Neuronal stem cell (in vitro differentiated cells): ENCODE measurements at regions not wholly inside any gene's neighbourhood (a gene's known extent, or its start where the extent isn't known, plus 50 kb on each side); places are given as distances from the start of the nearest gene placed in this dataset.

Experiments used
- DNase-seq: peaks from one replicate; pipeline ENCODE4 v3.0.0-alpha.2; 2013; ENCODE audit warnings: low spot score
- H2AFZ ChIP-seq: one replicate; pipeline ENCODE4 v1.6.1; 2013; ENCODE audit warnings: mild to moderate bottlenecking, low read length, inconsistent platforms
- H2AK5ac ChIP-seq: 2 replicates; pipeline ENCODE4 v1.6.1; 2013; ENCODE audit warnings: low read depth, mild to moderate bottlenecking, inconsistent platforms, low read length, moderate library complexity, mixed read lengths
- H2BK120ac ChIP-seq: 2 replicates; pipeline ENCODE4 v1.6.1; 2013; ENCODE audit warnings: low read depth, mild to moderate bottlenecking, inconsistent platforms, low read length, moderate library complexity, mixed read lengths
- H2BK12ac ChIP-seq: one replicate; pipeline ENCODE4 v1.6.1; 2013; ENCODE audit warnings: low read length, inconsistent platforms
- H2BK15ac ChIP-seq: 2 replicates; pipeline ENCODE4 v1.6.1; 2013; ENCODE audit warnings: mild to moderate bottlenecking, low read length, inconsistent platforms, mixed read lengths
- H2BK5ac ChIP-seq: one replicate; pipeline ENCODE4 v1.6.1; 2013; ENCODE audit warnings: inconsistent platforms, mild to moderate bottlenecking, low read length, moderate library complexity
- H3K14ac ChIP-seq: one replicate; pipeline ENCODE4 v1.6.1; 2013; ENCODE audit warnings: low read length, inconsistent platforms
- H3K18ac ChIP-seq: 2 replicates; pipeline ENCODE4 v1.6.1; 2013; ENCODE audit warnings: low read length, inconsistent platforms
- H3K23ac ChIP-seq: 2 replicates; pipeline ENCODE4 v1.6.1; 2013; ENCODE audit warnings: low read depth, mild to moderate bottlenecking, mixed read lengths, low read length, inconsistent platforms; ENCODE audit not compliant: poor library complexity
- H3K27ac ChIP-seq: replicated peaks from 3 replicates; pipeline ENCODE4 v1.5.1; 2013; ENCODE audit warnings: low read length, inconsistent platforms
- H3K27me3 ChIP-seq, 3 experiments: 2 replicates each; pipeline ENCODE4 v1.6.1; 2013; ENCODE audit warnings: low read length in 3 of 3, mild to moderate bottlenecking in 2 of 3, inconsistent platforms in 1 of 3, low read depth in 1 of 3, mixed read lengths in 1 of 3, moderate library complexity in 1 of 3; ENCODE audit not compliant: control insufficient read depth in 3 of 3, insufficient read depth in 3 of 3
- H3K36me3 ChIP-seq, 2 donors: replicated peaks in 1 of 2; 2 replicates each; pipeline ENCODE4 v1.6.1; 2013; ENCODE audit warnings: low read length in 2 of 2; ENCODE audit not compliant: control insufficient read depth in 2 of 2, insufficient read depth in 2 of 2
- H3K4ac ChIP-seq: 2 replicates; pipeline ENCODE4 v1.6.1; 2013; ENCODE audit warnings: inconsistent platforms, mild to moderate bottlenecking, low read length, moderate library complexity
- H3K4me1 ChIP-seq, 2 donors: 1 replicate in 1 of 2; 2 replicates in 1 of 2; pipeline ENCODE4 v1.6.1; 2013; ENCODE audit warnings: low read length in 2 of 2, low read depth in 1 of 2; ENCODE audit not compliant: control insufficient read depth in 2 of 2, insufficient read depth in 1 of 2
- H3K4me2 ChIP-seq: one replicate; pipeline ENCODE4 v1.6.1; 2013; ENCODE audit warnings: mild to moderate bottlenecking, low read length, inconsistent platforms; ENCODE audit not compliant: insufficient read depth, poor library complexity, severe bottlenecking
- H3K4me3 ChIP-seq, 2 donors: 2 replicates each; pipeline ENCODE4 v1.5.1; 2013; ENCODE audit warnings: low read length in 2 of 2, mild to moderate bottlenecking in 2 of 2, inconsistent platforms in 1 of 2, moderate library complexity in 1 of 2
- H3K79me1 ChIP-seq: one replicate; pipeline ENCODE4 v1.6.1; 2013; ENCODE audit warnings: low read depth, mild to moderate bottlenecking, inconsistent platforms, low read length, moderate library complexity
- H3K9ac ChIP-seq: one replicate; pipeline ENCODE4 v1.6.1; 2013; ENCODE audit warnings: mild to moderate bottlenecking, low read depth, low read length, inconsistent platforms; ENCODE audit not compliant: poor library complexity
- H3K9me3 ChIP-seq, 2 donors: replicated peaks in 1 of 2; 2 replicates each; pipeline versions ENCODE3 to v1.6.1; 2013; ENCODE audit warnings: low read length in 2 of 2, mild to moderate bottlenecking in 2 of 2, inconsistent platforms in 1 of 2, low read depth in 1 of 2, mixed read lengths in 1 of 2, moderate library complexity in 1 of 2; ENCODE audit not compliant: control insufficient read depth in 2 of 2, insufficient read depth in 1 of 2
- H4K8ac ChIP-seq: one replicate; pipeline ENCODE4 v1.6.1; 2013; ENCODE audit warnings: low read depth, mild to moderate bottlenecking, inconsistent platforms, low read length, moderate library complexity
- H4K91ac ChIP-seq: one replicate; pipeline ENCODE4 v1.6.1; 2013; ENCODE audit warnings: low read length, low read depth, mild to moderate bottlenecking, inconsistent platforms; ENCODE audit not compliant: poor library complexity
- WGBS, 2 donors: extraction: QIAGEN DNeasy Blood & Tissue Kit; methylation state at CpG; one replicate each; pipeline ENCODE4 v1.1.7; 2013; ENCODE audit warnings: missing lambda C conversion rate in 2 of 2, mixed read lengths in 1 of 2; ENCODE audit not compliant: insufficient read length in 2 of 2, insufficient replicate concordance in 1 of 2; ENCODE audit errors: extremely low coverage in 2 of 2; 5-methylcytosine and 5-hydroxymethylcytosine counted together

GRCh38 chr15:57824186-57824585 lies 117.7 kb downstream of the POLR2M start:
- Histone ChIP-seq H3K4me3 (no peak overlapping the region), H3K4me1 (no peaks in the 10 kb centered on the region), H2BK12ac (no peak overlapping the region), H3K4ac (no peak overlapping the region), H2AK5ac (no peak overlapping the region), H3K79me1 (no peaks in the 10 kb centered on the region), H3K23ac (no peak overlapping the region), H4K8ac (no peak overlapping the region), H3K9ac (no peak overlapping the region), H2AFZ (no peak overlapping the region), H3K4me2 (no peak overlapping the region), H2BK5ac (no peak overlapping the region), H3K36me3 (no peaks in the 10 kb centered on the region), H3K18ac (no peak overlapping the region), H3K27ac (no peak overlapping the region), H2BK120ac (no peak overlapping the region), H2BK15ac (no peak overlapping the region), H4K91ac (no peak overlapping the region), H3K14ac (no peak overlapping the region), H3K27me3 (peaks cover 0 to 3% (median 0%) of the 10 kb centered on the region in 3 experiments), H3K9me3 (no peaks in the 10 kb centered on the region)
- no peak for DNase-seq
- no CpG with 5 or more reads among the region's 3 CpGs for WGBS, 2 donors

- H2BK5ac ChIP-seq = no peak overlapping the region
- H3K9ac ChIP-seq = no peak overlapping the region
- H4K91ac ChIP-seq = no peak overlapping the region
- no peak for DNase-seq
- H4K8ac ChIP-seq = no peak overlapping the region
- H3K4ac ChIP-seq = no peak overlapping the region
- no peaks in the 10 kb centered on the region for H3K4me1 ChIP-seq
- no peaks in the 10 kb centered on the region for H3K9me3 ChIP-seq
- no peak overlapping the region for H2BK15ac ChIP-seq
- no CpG with 5 or more reads among the region's 5 CpGs for WGBS, 2 donors
- no peak overlapping the region for H3K14ac ChIP-seq
- H2AFZ ChIP-seq = no peak overlapping the region
- no peaks in the 10 kb centered on the region for H3K36me3 ChIP-seq
- peaks cover 0 to 3% (median 0%) of the 10 kb centered on the region in 3 experiments for H3K27me3 ChIP-seq
- H3K4me2 ChIP-seq = no peak overlapping the region
- H2BK120ac ChIP-seq = no peak overlapping the region
- no peak overlapping the region for H3K27ac ChIP-seq
- no peak overlapping the region for H3K23ac ChIP-seq
- H2AK5ac ChIP-seq = no peak overlapping the region
- no peak overlapping the region for H2BK12ac ChIP-seq
- H3K79me1 ChIP-seq = no peaks in the 10 kb centered on the region
- H3K18ac ChIP-seq = no peak overlapping the region
- no peak overlapping the region for H3K4me3 ChIP-seq
Observed at GRCh38 chr15:57827021-57827420, 120.5 kb downstream of the POLR2M start.

- Histone ChIP-seq H3K27me3 (peaks cover 0 to 3% (median 0%) of the 10 kb centered on the region in 3 experiments), H4K91ac (no peak overlapping the region), H2AFZ (no peak overlapping the region), H3K4me1 (no peaks in the 10 kb centered on the region), H3K79me1 (no peaks in the 10 kb centered on the region), H3K14ac (no peak overlapping the region), H3K4me3 (no peak overlapping the region), H2BK5ac (no peak overlapping the region), H3K36me3 (no peaks in the 10 kb centered on the region), H3K23ac (no peak overlapping the region), H3K4ac (no peak overlapping the region), H3K9me3 (no peaks in the 10 kb centered on the region), H2BK120ac (no peak overlapping the region), H2BK12ac (no peak overlapping the region), H3K18ac (no peak overlapping the region), H3K9ac (no peak overlapping the region), H3K4me2 (no peak overlapping the region), H2AK5ac (no peak overlapping the region), H2BK15ac (no peak overlapping the region), H3K27ac (no peak overlapping the region), H4K8ac (no peak overlapping the region)
- WGBS, 2 donors = no CpG with 5 or more reads among the region's 2 CpGs
- no peak for DNase-seq
Observed at GRCh38 chr15:57827971-57828370, 121.5 kb downstream of the POLR2M start.

GRCh38 chr15:57832183-57832582 lies 125.7 kb downstream of the POLR2M start:
- no peak overlapping the region for H3K9ac ChIP-seq
- H3K79me1 ChIP-seq = no peaks in the 10 kb centered on the region
- H2BK12ac ChIP-seq = no peak overlapping the region
- no peak overlapping the region for H4K8ac ChIP-seq
- H3K27ac ChIP-seq = no peak overlapping the region
- no peak overlapping the region for H4K91ac ChIP-seq
- H2BK120ac ChIP-seq = no peak overlapping the region
- H3K27me3 ChIP-seq = peaks cover 0 to 1% (median 0%) of the 10 kb centered on the region in 3 experiments
- no peaks in the 10 kb centered on the region for H3K36me3 ChIP-seq
- no peak overlapping the region for H3K18ac ChIP-seq
- no peak overlapping the region for H2AK5ac ChIP-seq
- no peak for DNase-seq
- no peak overlapping the region for H3K4ac ChIP-seq
- no peak overlapping the region for H2AFZ ChIP-seq
- no peak overlapping the region for H2BK15ac ChIP-seq
- H3K23ac ChIP-seq = no peak overlapping the region
- no peak overlapping the region for H3K4me2 ChIP-seq
- H3K4me1 ChIP-seq = no peaks in the 10 kb centered on the region
- no peak overlapping the region for H3K14ac ChIP-seq
- H3K9me3 ChIP-seq = no peaks in the 10 kb centered on the region
- H3K4me3 ChIP-seq = no peak overlapping the region
- WGBS, 2 donors = no CpG with 5 or more reads among the region's 1 CpG
- H2BK5ac ChIP-seq = no peak overlapping the region
